ENCODE measurements at regions not wholly inside any gene's neighbourhood (a gene's known extent, or its start where the extent isn't known, plus 50 kb on each side); places are given as distances from the start of the nearest gene placed in this dataset.
A peak's percentile ranks its signal among the peaks of the same experiment; 100 is the strongest.
"Not testable (repeated sequence)": the region's sequence is repeated elsewhere in the genome, so short reads cannot be mapped to it uniquely, and the experiment has no call there.

DNA sequence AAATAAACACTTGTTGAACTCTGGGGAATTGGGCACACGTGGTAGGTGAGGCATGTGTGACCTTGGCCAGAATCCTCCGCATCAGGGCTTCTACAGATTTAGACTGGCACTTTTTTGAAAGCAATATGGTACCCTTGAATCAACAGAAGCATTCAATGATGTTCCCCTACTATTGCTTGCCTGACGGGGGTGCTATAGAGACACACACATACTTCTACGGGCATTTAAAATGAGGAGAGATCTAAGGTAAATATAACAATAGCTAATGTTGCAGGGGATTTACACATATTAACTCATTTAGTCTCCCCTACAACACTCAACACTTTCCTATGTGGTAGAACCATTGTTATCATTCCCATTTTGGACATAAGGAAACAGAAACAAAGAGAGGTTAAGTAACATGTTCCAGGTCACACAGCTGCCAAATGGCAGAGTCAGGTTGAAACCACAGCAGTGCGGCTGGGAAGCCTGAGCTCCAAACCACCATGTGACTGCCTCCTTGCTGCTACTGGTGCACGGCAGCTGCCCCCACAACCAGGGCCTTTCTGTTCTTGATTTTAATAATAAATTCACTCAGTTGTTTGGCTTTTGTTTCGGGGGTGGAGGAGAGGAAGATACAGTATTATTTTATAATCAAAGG is 147.4 kb downstream of the ZNF281 start:
- WGBS, 2 donors (ENCODE audit: low coverage in 1 of 2), result 85 to 87% methylated on average over 7 of the region's 7 CpGs
- no peaks in the 10 kb centered on the region for H3K36me3 ChIP-seq
- no peak for ATAC-seq
- H3K4me1 ChIP-seq, result no peaks in the 10 kb centered on the region
- no peak overlapping the region for H3K27ac ChIP-seq
- no peaks in the 10 kb centered on the region for H3K27me3 ChIP-seq
- H3K9me3 ChIP-seq, result no peaks in the 10 kb centered on the region
- H3K4me3 ChIP-seq, result no peak overlapping the region
- TF ChIP-seq EP300 (IDR thresholded peaks at IDR 0.05), result no peak
- TF ChIP-seq, protein P1, sequence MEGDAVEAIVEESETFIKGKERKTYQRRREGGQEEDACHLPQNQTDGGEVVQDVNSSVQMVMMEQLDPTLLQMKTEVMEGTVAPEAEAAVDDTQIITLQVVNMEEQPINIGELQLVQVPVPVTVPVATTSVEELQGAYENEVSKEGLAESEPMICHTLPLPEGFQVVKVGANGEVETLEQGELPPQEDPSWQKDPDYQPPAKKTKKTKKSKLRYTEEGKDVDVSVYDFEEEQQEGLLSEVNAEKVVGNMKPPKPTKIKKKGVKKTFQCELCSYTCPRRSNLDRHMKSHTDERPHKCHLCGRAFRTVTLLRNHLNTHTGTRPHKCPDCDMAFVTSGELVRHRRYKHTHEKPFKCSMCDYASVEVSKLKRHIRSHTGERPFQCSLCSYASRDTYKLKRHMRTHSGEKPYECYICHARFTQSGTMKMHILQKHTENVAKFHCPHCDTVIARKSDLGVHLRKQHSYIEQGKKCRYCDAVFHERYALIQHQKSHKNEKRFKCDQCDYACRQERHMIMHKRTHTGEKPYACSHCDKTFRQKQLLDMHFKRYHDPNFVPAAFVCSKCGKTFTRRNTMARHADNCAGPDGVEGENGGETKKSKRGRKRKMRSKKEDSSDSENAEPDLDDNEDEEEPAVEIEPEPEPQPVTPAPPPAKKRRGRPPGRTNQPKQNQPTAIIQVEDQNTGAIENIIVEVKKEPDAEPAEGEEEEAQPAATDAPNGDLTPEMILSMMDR (IDR thresholded peaks at IDR 0.05), result no peak
- no peak for TF ChIP-seq POLR2A (IDR thresholded peaks at IDR 0.05)
- no peak for TF ChIP-seq POLR2AphosphoS5 (IDR thresholded peaks at IDR 0.05)

DNA sequence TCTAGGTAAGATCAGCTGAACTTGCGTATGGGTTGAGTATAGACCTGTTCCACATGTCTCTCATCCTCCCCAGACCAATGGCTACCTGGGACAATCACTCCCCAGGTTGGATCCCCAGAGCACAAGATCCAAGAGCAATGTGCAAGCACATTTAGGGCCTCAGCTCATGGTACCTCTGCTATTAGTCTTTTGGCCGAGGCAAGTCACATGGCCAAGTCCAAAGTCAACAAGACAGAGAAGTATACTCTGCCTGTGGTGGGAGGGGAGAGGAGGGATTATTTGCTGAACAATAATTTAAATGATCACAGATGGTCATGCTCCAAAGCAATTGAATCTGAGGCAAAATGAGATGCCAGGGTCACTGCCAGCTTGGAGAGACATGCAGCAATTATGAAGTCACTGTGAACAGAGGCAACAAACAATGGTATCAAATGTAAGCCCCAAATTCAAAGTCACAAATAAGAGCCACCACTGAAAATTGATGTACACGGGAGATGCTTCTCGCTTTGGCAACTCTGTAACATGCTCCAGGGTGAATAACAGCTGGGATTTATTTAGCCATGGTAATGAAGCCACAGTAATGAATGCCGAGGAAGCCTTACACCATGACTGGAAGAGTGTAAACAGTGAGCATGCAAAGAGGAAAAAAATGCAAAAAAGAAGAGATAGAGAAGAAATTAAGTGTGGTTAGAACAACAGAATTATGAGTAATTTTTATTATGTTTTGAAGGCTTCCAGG is 149.1 kb downstream of the ZNF281 start:
- H3K9me3 ChIP-seq, result no peaks in the 10 kb centered on the region
- WGBS, 2 donors (ENCODE audit: low coverage in 1 of 2), result 70 to 92% methylated on average over 5 of the region's 5 CpGs
- H3K4me1 ChIP-seq, result no peaks in the 10 kb centered on the region
- no peak for TF ChIP-seq POLR2AphosphoS5 (IDR thresholded peaks at IDR 0.05)
- no peak for TF ChIP-seq POLR2A (IDR thresholded peaks at IDR 0.05)
- TF ChIP-seq, protein P1 (IDR thresholded peaks at IDR 0.05), result no peak
- no peak for TF ChIP-seq EP300 (IDR thresholded peaks at IDR 0.05)
- no peaks in the 10 kb centered on the region for H3K27me3 ChIP-seq
- ATAC-seq, result no peak
- no peaks in the 10 kb centered on the region for H3K36me3 ChIP-seq
- no peak overlapping the region for H3K4me3 ChIP-seq
- H3K27ac ChIP-seq, result no peak overlapping the region

DNA sequence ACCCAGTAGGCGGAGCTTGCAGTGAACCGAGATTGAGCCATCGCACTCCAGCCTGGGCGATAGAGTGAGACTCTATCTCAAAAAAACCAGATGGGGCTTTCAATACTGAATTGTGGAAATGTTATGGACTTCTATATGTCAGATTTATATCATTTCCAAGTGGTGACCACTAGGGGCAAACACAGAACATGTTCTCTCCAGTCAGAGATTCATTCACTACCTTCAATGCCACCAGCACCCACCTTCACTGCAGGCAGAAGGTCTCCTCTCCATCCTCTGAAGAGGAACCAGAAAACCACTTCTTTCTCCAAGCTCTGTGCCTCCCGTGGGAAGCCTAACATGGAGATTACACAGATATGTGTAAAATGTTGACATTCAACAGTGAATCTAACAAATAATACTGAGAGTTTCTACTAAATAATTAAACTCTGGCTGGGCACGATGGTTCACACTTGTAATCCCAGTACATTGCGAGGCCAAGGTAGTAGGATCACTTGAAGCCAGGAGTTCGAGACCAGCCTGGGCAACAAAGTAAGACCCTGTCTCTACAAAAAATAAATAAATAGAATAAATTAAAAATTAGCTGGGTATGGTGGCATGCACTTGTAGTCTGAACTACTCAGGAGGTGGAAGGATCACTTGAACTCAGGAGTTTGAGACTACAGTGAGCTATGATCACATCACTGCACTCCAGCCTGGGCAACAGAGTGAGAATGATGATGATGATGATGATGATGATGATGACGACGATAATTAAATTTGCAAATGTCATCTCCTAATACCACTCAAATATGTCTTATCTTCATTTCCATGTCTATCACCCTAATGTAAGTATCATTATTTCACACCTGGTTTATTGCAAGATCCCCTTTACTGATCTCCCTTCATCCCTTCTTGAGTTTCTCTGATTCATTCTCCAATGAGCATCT is 151.1 kb downstream of the ZNF281 start:
- no peaks in the 10 kb centered on the region for H3K4me1 ChIP-seq
- no peak for ATAC-seq
- no peaks in the 10 kb centered on the region for H3K27me3 ChIP-seq
- H3K27ac ChIP-seq, result no peak overlapping the region
- WGBS, 2 donors (ENCODE audit: low coverage in 1 of 2), result 88 to 91% methylated on average over 3 to 10 of the region's 10 CpGs
- no peaks in the 10 kb centered on the region for H3K36me3 ChIP-seq
- no peak overlapping the region for H3K4me3 ChIP-seq
- no peak for TF ChIP-seq POLR2AphosphoS5 (IDR thresholded peaks at IDR 0.05)
- TF ChIP-seq, protein P1 (IDR thresholded peaks at IDR 0.05), result peak in 1 of 4 experiments; percentile 20
- TF ChIP-seq POLR2A (IDR thresholded peaks at IDR 0.05), result no peak
- TF ChIP-seq EP300 (IDR thresholded peaks at IDR 0.05), result no peak
- H3K9me3 ChIP-seq, result no peaks in the 10 kb centered on the region

DNA sequence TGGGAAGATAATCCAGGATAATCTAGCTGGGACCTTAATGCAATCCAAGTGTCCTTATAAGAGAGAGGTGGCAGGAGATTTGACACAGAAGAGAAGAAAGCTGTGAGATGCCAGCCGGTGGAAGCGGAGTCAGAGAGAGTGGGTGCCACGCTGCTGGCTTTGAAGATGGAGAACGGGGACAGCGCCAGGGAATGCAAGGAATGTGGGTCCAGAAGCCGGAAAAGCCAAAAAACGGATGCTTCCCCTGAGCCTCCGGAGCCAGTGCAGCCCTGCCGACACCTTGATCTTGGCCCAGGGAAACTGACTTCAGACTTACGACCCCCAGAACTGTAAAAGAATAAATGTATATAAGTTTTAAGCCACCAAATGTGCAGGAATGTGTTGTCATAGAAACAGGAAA is 152.6 kb downstream of the ZNF281 start:
- no peak overlapping the region for H3K27ac ChIP-seq
- no peaks in the 10 kb centered on the region for H3K4me1 ChIP-seq
- H3K27me3 ChIP-seq, result no peaks in the 10 kb centered on the region
- 62 to 81% methylated on average over 10 of the region's 10 CpGs for WGBS, 2 donors (ENCODE audit: low coverage in 1 of 2)
- ATAC-seq, result no peak
- TF ChIP-seq, protein P1 (IDR thresholded peaks at IDR 0.05), result no peak
- TF ChIP-seq EP300 (IDR thresholded peaks at IDR 0.05), result no peak
- no peak for TF ChIP-seq POLR2A (IDR thresholded peaks at IDR 0.05)
- no peak for TF ChIP-seq POLR2AphosphoS5 (IDR thresholded peaks at IDR 0.05)
- no peak overlapping the region for H3K4me3 ChIP-seq
- H3K36me3 ChIP-seq, result no peaks in the 10 kb centered on the region
- no peaks in the 10 kb centered on the region for H3K9me3 ChIP-seq

DNA sequence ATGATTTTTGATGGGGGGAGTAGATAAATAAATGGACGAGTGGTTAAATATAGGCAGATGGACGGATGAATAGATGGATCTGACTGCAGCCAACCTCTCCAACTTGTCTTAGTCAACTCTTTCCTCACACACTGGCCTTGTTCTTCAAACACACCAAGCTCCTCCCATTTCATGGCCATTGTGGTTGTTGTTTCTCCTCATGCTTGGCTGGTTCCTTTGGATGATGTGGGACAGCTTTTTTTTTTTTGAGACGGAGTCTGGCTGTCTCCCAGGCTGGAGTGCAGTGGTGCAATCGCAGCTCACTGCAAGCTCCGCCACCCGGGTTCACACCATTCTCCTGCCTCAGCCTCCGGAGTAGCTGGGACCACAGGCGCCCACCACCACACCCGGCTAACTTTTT is 155.2 kb downstream of the ZNF281 start:
- H3K36me3 ChIP-seq, H3K27me3 ChIP-seq, H3K4me1 ChIP-seq, H3K9me3 ChIP-seq, H3K4me3 ChIP-seq, H3K27ac ChIP-seq, ATAC-seq: not testable (repeated sequence)
- WGBS, 2 donors (ENCODE audit: low coverage in 1 of 2), result 69 to 80% methylated on average over 2 to 6 of the region's 9 CpGs
